ENCODE measurements at regions not wholly inside any gene's neighbourhood (a gene's known extent, or its start where the extent isn't known, plus 50 kb on each side); places are given as distances from the start of the nearest gene placed in this dataset.

GRCh38 chr11:101810546-101810945 is 104.3 kb upstream of the CEP126 start (continued):
- TF ChIP-seq ZNF280B (CRISPR knock-in tag; IDR thresholded peaks at IDR 0.05), result no peak

GRCh38 chr11:101807531-101807930 is 107.3 kb upstream of the CEP126 start:
- H3K4me3 ChIP-seq, result no peak overlapping the region
- no peaks in the 10 kb centered on the region for H3K79me2 ChIP-seq (ENCODE audit: control insufficient read depth, insufficient read depth, low read length)
- no peak for DNase-seq (ENCODE audit: extremely low read depth in 1 of 4, low spot score in 3 of 4)
- ChIA-PET POLR2A (no interaction called here), CTCF (ENCODE audit: low intra/inter-chr PET ratio) (no interaction called here)
- no peak overlapping the region for H3K9ac ChIP-seq (ENCODE audit: insufficient read depth in 1 of 2, low read depth in 2 of 2, low read length in 2 of 2)
- intact Hi-C loops (cut with micrococcal nuclease), result no loop called here
- BruUV-seq (replicated peaks), result no TSS peak
- H3K36me3 ChIP-seq (ENCODE audit: control insufficient read depth, insufficient read depth, low read length), result no peaks in the 10 kb centered on the region
- no peak for FAIRE-seq
- H3K27ac ChIP-seq (ENCODE audit: extremely low read depth, low read depth, low read length), result no peak overlapping the region
- in situ Hi-C loops (cut with MboI), result no loop called here
- no peaks in the 10 kb centered on the region for H3K9me3 ChIP-seq (replicated peaks; ENCODE audit: control insufficient read depth, insufficient read depth, low read depth, low read length)
- 0% methylated on average over 2 of the region's 2 CpGs for WGBS (ENCODE audit: insufficient coverage, low coverage, missing lambda C conversion rate)
- H3K4me2 ChIP-seq (ENCODE audit: insufficient read depth, low read length), result no peak overlapping the region
- H3K27me3 ChIP-seq (ENCODE audit: control insufficient read depth in 2 of 2, insufficient read depth in 2 of 2, low read length in 2 of 2), result no peaks in the 10 kb centered on the region
- H4K20me1 ChIP-seq (replicated peaks; ENCODE audit: control insufficient read depth, insufficient read depth, low read length), result no peaks in the 10 kb centered on the region
- H2AFZ ChIP-seq (ENCODE audit: low read depth, low read length), result no peak overlapping the region
- no peaks in the 10 kb centered on the region for H3K4me1 ChIP-seq (replicated peaks in 1 of 2; ENCODE audit: control insufficient read depth in 2 of 2, insufficient read depth in 2 of 2, low read length in 2 of 2)
- no peak for ATAC-seq
- no peaks in the 10 kb centered on the region for H3K9me1 ChIP-seq (ENCODE audit: control insufficient read depth, insufficient read depth, low read length)
- no peak for TF ChIP-seq BDP1 (IDR thresholded peaks at IDR 0.05; ENCODE audit: insufficient read depth, insufficient read length)
- TF ChIP-seq MECOM (CRISPR knock-in tag; IDR thresholded peaks at IDR 0.05), result no peak
- no peak for TF ChIP-seq BCL6 (CRISPR knock-in tag; IDR thresholded peaks at IDR 0.05)
- TF ChIP-seq GATAD2B (IDR thresholded peaks at IDR 0.05; ENCODE audit: borderline replicate concordance), result no peak
- no peak for TF ChIP-seq TFAP4 (CRISPR knock-in tag; IDR thresholded peaks at IDR 0.05; ENCODE audit: borderline replicate concordance)
- no peak for TF ChIP-seq GMEB1 (CRISPR knock-in tag; IDR thresholded peaks at IDR 0.05)
- TF ChIP-seq TEAD2 (tag; IDR thresholded peaks at IDR 0.05), result no peak
- no peak for TF ChIP-seq IFI16 (CRISPR knock-in tag; IDR thresholded peaks at IDR 0.05)
- TF ChIP-seq ZNF311 (CRISPR knock-in tag; IDR thresholded peaks at IDR 0.05), result no peak
- TF ChIP-seq NR1H2 (CRISPR knock-in tag; IDR thresholded peaks at IDR 0.05), result no peak
- no peak for TF ChIP-seq ZBTB49 (CRISPR knock-in tag; IDR thresholded peaks at IDR 0.05; ENCODE audit: borderline replicate concordance)
- no peak for TF ChIP-seq TSC22D4 (tag; IDR thresholded peaks at IDR 0.05)
- no peak for TF ChIP-seq MITF (IDR thresholded peaks at IDR 0.05)
- no peak for TF ChIP-seq EWSR1 (IDR thresholded peaks at IDR 0.05; ENCODE audit: borderline replicate concordance, low read depth, partially characterized antibody)

Data from K562 (cell line).